SHP77 treated with DMSO at 0.1 percent for 48 hours (cell line): ENCODE measurements at regions not wholly inside any gene's neighbourhood (a gene's known extent, or its start where the extent isn't known, plus 50 kb on each side); places are given as distances from the start of the nearest gene placed in this dataset.
"Not testable (repeated sequence)": the region's sequence is repeated elsewhere in the genome, so short reads cannot be mapped to it uniquely, and the experiment has no call there.

Experiments
- DNase-seq: peaks from one replicate; lab custom pipeline; 2025; lab: John Stamatoyannopoulos, UW

DNA sequence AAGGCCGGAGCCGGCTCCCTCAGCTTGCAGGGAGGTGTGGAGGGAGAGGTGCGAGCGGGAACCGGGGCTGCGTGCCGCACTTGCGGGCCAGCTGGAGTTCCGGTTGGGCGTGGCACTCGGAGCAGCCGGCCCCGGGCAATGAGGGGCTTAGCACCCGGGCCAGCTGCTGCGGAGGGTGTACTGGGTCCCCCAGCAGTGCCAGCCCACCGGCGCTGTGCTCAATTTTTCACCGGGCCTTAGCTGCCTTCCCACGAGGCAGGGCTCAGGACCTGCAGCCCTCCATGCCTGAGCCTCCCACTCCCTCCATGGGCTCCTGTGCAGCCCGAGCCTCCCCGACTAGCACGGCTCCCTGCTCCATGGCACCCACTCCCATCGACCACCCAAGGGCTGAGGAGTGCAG, 62.2 kb upstream of the ANKRD55 start:
- not testable (repeated sequence) for DNase-seq

DNA sequence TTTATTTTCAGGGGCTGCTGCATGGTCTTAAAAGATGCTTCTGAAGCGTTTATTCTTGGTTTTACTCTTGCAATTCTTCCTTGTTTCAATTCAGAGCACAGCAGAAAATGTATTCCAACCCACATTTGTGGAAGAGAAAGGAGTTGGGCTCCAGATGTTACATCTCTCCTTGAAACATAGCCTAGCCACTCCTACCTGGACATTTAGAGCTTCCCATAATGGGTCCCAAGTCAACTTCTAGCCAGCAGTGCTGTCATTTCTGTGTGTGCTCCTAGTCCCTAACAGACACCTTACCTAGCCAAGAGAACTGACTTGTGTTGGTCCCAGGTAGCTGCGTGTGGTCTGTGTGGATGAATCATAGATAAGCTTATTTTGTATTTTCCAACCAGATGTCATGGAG, 61.2 kb upstream of the ANKRD55 start:
- DNase-seq, result no peak

DNA sequence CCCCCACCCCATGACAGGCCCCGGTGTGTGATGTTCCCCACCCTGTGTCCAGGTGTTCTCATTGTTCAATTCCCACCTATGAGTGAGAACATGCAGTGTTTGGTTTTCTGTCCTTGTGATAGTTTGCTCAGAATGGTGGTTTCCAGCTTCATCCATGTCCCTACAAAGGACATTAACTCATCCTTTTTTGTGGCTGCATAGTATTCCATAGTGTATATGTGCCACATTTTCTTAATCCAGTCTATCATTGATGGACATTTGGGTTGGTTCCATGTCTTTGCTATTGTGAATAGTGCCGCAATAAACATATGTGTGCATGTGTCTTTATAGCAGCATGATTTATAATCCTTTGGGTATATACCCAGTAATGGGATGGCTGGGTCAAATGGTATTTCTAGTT, 59.7 kb upstream of the ANKRD55 start:
- DNase-seq, result not testable (repeated sequence)

DNA sequence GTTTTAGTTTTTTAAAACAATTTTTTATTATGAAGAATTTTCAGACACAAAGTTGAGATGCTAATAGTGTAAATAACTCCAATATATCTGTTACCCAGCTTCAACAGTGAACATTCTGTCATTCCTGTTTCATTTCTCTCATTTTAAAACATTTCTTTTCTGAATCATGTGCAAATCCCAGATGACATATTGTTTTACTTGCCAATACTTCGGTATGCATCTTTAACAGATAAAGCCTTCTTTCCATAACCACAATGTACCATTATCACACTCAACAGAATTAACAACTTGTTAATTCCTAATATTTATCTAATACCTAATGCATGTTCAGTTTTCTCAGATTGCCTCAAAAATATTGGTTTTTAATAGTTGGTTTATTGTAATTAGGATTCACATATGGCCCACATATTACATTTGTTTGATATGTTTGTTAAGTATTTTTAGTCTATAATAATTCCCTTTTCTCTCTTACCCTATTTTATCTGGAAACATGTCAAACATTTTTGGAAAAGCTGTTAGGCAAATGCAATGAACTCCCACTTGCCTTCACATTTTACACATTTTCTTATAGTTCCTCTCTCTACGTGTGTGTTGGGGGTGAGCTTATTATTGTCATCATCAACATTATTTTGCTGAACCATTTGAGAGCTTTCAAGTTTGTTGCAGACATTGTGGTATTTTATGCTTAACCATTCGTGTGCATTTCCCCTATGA, 58.7 kb upstream of the ANKRD55 start:
- DNase-seq, result no peak

DNA sequence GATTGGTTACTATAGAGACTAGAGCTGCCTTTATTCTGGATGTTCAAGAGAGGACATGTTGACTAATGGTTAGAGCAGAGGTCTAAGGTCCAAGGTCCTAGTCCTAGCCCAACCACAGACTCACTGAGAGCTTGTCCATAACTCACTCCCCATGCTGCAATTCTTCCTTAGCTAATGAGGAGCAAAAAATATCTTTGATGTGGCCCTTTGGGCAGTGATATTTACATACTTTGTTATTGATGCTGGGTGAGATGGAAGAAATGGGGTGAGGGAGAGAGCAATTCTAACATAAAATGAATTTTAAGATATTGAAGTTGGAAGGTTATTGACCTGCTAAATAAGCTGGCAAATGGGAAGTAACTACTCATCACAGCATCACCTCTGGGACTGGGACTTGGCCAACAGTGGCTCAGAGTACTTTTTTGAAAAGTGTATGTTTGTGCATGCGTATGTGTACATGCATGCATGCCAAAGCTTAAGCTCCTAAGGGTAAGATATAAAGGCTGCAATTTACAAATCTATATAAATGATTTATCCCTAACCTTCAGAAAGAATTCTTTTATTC, 58.0 kb upstream of the ANKRD55 start:
- DNase-seq, result no peak

DNA sequence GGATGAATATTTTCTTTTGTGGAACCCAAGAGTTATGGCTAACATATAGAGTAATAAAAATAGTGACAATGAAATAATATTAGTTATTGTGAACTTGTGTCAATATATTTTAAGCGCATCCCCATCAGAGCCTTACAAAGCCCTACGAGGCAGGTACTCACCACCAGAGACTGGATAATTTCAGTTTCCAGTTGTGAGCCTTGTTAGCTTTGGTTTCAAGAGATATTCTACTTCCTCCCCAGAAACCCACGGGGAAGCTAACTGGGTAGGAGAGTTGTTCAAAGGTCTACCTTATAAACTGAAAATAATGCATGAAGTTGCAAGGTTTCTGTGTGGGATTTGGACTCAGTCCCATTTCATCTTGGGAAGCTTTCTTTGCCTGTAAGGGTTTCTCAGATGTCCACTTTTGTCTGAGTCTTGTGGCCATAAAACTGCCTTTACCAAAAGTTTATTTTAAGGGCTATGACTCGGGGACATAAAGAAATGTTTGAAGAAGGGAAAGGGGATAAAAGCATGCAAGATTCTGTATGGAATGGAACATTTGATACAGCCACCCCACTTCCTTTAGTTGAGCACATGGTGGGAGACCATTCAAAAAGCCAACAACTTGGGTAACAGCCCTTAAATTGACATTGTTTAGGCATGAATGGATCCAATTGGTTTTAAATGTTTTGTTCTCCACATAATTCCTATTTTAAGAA, 57.4 kb upstream of the ANKRD55 start:
- DNase-seq, result no peak

DNA sequence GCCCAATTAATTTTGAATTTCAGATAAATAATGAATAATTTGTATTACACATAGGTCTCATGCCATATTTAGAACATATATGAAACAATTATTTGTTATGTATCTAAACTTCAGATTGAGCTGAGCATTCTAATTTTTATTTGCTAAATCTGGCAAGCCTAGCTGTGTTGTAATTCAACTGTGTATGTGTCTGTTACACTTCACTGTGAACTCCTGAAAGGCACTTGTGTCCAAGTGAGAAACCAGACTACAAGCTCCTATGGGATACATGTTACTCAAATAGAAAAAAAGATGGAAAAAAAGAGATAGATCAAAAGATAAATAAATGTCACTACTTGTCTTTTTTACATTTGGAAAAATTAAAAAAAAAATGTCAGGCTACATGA, 56.5 kb upstream of the ANKRD55 start:
- no peak for DNase-seq

DNA sequence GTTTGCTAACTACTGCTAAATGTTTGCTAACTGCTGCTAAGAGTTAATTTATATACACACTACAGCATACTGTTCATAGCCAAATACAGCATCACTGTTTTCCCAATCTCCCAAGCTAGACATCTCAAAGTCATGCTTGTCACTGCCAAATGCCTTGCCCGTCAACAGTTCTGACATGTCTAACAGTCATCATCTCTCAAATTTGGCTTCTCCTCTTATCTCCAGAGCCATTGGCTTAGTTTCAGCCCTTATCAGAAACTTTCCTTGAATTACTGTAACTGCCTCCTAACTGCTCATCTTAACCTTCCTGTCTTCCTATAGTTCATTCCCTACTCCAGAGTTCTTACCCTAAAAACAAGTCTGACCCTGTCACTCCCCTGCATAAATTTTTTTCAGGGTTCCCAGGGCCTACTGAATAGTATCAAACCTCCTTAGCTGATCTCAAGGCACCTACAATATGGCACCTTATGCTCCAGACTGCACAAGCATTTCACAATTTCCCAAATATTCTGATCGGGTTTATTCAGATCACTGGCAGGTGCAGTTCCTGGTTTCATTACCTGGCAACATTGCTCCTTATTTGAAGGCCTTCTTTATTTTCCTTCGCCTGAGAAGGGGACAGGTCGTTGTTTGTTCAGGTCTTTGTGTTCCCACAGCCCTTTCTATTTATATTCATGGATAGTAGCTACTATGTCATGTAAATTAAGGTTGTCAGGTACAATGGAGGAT, 55.9 kb upstream of the ANKRD55 start:
- DNase-seq, result no peak

DNA sequence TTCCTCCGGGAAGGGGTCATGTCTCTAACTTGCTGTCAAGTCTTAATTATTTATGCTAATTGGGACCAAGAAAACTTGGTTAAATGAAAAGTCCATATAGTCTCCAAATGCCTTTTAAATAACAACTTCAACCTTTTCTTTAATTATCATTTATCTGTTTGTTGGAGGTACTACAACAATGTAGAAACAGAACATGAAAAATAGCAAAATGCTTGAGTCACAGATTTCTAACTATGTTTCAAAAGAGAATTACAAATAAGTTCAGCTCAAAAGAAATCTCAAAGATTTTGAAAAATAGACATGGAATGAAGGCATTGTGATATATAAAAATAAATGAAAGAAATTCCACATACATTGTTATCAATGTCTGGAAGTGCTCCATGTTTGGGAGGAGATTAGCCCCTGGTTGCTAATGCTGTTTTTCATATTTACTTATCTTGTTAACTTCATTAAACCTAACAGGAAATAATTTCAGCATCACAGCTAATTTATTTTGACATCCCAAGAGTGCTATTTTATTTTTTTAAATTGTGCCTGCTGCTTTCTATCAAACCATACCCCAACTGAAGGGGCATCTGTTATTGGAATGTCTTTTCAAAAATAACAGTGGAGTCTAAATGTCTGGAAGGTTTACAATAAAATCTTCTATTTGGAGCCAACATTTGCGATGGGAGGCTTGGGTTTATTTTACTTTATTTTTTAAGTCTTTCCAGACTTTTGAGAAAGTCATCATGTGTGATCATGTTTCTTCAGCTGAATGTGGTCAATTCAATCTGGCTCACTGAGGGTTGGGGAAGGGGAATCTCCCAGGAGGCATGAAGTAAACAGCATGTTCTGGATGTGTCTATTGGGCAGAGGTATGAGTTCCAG, 53.1 kb upstream of the ANKRD55 start:
- DNase-seq, result no peak

DNA sequence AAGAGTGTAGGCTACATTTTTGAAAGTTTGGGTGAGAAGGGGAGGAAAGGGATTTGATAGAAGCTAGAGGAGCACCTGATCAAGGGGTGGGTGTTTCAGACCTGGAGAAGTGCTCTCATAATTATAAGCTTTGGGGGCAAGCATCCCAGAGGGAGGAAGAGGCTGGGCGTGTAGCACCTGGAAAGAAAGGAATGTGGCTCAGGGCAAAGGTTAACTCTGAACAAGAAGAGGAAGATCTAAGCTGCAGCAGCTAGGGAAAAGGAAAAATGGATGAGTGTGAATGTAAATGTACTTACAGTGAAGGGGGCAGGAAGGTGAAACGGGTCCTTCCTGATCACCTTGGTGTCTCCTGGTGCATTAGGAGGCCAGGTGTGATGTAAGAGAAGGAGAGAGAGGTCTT, 49.8 kb upstream of the ANKRD55 start:
- DNase-seq, result no peak
